NCI-H524 (cell line): ENCODE measurements at regions not wholly inside any gene's neighbourhood (a gene's known extent, or its start where the extent isn't known, plus 50 kb on each side); places are given as distances from the start of the nearest gene placed in this dataset.

Experiments
- DNase-seq, 2 experiments: peaks; one replicate each; lab custom pipeline; 2025; lab: John Stamatoyannopoulos, UW

DNA sequence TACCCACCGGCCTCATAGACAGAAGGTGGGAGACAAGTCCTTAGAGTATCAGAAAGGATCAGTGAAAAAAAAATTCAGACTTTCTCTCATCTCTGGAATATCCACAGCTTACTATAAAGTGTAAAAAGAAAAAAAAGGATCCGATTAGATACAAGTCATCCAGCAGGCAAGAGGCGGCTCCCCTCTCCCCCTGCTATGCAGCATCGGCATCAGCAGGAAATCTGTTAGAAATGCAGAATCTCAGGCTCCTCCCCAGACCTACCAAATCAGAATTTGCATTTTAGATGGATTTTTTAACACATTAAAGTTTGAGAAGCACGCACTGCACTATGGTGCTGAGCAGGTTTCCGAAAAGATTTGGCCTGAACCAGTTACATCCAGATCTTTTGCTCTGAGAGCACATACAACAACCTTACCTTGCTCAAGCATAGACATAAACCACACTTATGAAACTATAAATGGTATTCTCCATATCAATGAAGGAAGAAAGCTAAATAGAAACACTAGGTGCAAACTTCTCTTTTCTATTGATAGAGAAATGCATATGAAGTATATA, 117.0 kb upstream of the POU3F2 start:
- DNase-seq = no peak

DNA sequence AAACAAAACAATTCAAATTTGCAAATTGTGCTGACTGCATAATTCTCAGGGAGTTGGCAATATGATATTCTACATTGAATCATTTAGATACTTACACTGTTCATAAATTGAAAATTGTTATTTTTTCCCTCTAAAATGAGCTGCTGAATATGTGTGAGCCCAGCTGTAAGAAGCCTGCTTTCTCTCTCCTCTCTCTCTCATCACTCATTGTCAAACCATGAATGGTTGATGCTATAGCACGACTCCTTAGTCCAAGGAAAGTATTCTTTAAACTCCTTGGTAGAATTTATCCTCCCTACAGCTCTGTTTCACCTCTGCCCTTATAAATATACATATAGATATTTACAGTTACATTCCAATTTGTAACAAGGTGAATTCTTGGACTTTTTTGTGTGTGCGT, 116.4 kb upstream of the POU3F2 start:
- no peak for DNase-seq

DNA sequence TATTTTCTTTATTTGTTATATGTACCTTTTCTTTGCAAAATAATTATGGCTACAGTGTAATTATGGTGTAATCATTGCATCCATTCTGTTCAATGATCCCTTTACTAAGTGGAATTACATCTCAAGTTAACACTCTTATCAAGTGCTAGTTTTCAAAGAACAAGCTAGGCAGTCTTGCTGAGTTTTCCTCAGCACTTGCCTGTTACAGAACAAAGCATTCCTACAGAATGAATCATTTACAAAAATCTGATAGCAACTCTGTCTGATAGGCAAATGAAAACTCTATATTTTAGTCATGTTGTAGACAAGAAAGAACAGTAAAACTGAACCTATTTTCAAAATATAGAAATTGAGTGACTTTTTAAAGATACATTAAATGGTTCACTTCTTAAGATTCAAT, 109.8 kb upstream of the POU3F2 start:
- DNase-seq = no peak

DNA sequence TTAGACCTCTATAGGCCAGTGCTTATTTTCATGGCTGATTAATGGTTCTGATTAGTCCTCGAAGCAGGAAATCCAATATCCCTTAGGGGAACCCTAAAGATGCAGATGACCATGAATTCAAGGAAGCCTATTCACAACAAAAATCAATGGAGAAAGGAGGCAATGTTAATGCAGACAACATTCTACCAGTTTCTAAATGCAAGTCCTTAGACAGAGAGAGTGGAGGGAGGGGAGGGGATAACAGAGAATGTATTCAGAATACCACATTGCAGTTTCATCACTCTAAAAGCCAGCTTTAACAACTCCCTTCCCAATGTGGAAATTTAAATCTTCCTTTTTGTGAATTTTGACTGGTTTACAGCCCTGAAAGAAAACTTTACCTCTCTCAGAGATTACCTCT, 87.1 kb upstream of the POU3F2 start:
- DNase-seq = no peak

DNA sequence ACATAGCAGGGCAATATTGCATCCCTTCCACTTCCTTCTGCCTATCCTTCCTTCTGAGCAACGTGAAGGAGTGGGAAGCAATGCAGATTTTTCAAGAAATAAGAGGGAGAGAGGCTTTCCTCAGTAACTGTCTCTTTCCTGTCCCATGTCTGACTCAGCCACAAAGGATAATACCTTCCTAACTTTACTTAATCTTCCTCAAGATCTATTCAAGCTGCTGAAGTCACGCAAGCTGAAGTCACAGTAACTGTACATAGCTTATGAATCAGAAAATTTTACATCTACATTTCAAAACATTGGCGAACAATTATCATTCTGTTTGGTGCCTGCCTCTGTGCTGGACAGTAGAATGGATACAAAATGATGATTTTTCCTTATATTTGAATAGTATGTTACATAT, 86.4 kb upstream of the POU3F2 start:
- DNase-seq = no peak

DNA sequence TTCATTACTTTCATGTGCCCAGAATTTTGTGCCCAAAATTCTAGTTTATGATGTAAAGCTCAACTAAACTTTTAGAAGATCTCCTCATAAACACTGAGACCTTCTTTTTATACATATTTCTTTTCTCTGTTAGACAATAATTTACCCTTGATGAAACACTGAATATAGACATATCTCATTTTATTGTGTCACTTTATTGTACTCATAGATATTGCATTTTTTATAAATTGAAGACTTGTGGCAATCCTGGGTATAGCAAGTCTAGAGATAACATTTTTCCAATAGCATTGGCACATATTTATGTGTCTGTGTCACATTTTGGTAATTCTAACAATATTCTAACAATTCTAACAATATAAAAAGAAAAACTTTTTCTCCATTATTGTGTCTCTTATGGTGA, 74.9 kb upstream of the POU3F2 start:
- DNase-seq = no peak

DNA sequence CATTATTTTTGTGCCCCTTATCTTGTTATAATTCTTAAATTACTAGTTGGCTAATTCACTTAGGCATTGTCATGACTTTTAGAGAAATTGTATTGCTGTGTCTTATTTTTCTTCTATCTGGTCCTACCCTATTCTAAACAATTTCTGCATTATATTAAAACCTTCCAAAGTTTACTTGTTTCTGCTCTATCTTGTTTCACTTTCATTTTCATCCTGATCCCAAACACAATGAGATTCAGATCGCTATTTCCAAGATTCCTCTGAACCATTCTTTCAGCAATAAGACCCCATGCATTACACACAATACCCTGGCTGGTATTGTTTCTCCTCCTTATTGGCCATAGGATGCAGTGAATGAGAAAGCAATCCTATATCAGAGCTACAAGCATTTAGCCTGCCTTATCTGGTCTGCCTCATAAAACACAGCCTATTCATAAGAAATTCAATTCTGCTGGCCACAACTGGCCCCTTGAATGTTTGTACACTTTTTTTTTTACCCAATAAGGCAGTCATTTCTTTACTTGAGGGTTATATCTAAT, 69.9 kb upstream of the POU3F2 start:
- DNase-seq = no peak

DNA sequence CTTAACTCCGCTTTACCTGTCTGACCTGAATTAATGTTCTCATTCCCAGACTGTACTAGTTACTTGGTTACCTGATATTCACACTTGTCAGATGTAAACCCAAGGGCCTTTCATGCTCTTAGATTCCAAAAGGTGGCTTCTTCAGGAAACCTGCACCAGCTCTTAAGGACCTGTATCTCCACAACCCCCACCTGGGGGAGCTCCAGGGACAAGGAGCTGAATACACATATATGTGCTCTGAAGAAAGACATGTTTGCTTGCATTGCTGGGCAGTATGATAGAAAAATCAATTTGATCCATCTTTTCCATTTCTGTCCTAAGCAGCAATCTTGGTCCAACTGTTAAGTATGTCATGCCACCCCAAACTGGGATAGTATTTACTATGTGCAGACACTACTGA, 64.8 kb upstream of the POU3F2 start:
- DNase-seq = peak; percentile 13 to 63

DNA sequence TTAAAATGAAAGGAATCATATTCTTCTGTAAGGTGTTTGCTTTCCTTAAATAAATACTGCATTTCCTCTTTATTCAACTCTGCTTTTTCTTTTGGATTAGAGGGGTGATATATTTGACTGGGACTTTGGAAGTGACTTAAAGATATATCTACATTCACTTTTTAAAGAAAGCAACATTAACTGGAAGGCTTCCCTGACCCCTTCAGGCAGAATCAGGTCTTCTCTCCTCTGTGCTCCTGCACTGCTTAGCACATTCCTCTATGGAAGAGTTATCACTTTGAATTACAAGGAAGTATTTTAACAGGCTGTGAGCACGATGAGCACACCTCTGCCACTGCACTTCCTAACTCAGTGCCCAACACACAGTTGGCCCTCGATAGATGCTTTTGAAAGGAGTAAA, 59.2 kb upstream of the POU3F2 start:
- no peak for DNase-seq

DNA sequence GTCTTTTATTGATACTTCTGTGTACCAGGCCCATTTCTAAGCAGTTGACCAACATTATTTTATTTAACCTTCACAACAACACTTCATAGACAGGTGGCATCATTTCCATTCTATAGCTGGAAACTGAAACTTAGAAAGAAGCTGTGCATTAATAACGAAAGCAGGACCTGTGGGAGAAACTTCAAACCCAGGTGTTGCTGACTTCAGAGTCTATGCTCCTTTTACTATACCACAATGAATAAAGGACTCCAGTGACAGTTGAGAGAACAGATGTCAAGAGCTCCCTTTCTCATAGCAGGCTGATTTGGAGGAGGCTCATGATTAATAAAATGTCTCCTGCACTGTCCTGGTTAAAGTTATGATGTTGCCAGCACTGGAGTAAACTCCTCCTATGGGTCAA, 56.6 kb upstream of the POU3F2 start:
- DNase-seq = no peak

DNA sequence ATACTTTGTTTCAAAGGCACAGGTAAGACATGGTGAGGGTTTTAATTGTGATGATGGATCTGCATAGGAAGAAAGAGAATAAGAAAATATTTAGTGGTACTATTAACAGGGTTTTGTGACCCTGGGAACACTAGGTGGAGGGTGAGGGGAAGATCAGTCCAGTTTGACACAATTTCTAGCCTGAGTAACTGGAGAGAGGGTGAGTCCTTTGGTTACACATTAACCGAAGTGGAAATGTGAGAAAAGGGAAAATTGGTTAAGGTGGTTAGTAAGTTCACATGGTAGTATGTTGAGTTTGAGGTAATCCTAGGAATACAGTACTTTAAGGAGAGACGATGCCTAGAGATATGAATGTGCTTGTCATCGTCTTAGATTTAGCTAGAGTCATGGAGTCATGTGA, 54.8 kb upstream of the POU3F2 start:
- DNase-seq = no peak

DNA sequence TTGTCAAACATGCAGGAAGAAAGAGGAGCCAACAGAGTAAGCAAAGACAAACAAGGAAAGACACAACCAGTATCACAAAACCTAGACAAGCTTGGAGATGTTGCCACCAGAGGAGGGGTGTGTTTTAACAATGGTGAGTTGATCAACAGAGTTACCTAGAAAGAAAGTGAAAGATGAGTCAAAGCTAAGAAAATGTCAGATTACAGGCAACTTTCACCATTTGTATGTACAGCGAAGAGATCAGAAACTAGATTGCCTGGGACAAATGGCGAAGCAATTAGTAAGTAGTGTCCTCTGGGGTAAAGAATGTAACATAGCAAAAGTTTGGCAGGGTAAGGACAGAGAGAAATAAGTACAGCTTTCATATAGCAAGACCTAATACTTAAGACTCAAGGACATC, 51.6 kb upstream of the POU3F2 start:
- DNase-seq = no peak

DNA sequence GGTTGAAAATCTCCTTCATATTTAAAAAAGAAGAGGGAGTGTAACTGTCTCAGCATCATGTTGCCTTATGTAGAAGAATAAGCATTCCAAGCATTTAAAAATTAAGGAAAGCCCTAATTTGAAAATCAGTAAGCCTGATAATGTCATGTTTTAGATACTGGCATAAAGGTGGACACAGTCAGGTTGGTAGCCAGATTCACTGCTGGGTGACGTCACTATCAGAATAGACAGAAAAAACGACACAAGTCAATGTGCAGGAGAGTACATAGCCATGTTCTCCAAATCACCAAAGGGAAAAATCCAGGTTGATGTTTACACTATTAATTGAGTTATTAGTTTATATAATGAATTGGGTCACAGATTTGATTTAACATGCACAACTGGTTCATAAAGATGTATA, 50.8 kb upstream of the POU3F2 start:
- no peak for DNase-seq
